ENCODE measurements at regions not wholly inside any gene's neighbourhood (a gene's known extent, or its start where the extent isn't known, plus 50 kb on each side); places are given as distances from the start of the nearest gene placed in this dataset.

- H3K9me3 ChIP-seq (ENCODE audit: low read depth): no peaks in the 10 kb centered on the region
- H3K4me3 ChIP-seq: no peak overlapping the region
- H3K27ac ChIP-seq: no peak overlapping the region
- 81% methylated on average over 4 of the region's 4 CpGs for WGBS (ENCODE audit: low lambda C conversion rate, missing lambda C conversion rate)
- no peak overlapping the region for H3K4me2 ChIP-seq
- H2AFZ ChIP-seq: no peak overlapping the region
- TF ChIP-seq EZH2 (IDR thresholded peaks at IDR 0.05; ENCODE audit: borderline replicate concordance) (no peak), CTCF (IDR thresholded peaks at IDR 0.05; ENCODE audit: poor library complexity) (no peak), EZH2phosphoT487 (IDR thresholded peaks at IDR 0.05; ENCODE audit: low read depth, severe bottlenecking, unreplicated experiment) (no peak)
- no peaks in the 10 kb centered on the region for H3K27me3 ChIP-seq
- H3K79me2 ChIP-seq: no peaks in the 10 kb centered on the region
- no peak for DNase-seq (ENCODE audit: low spot score)
- H3K4me1 ChIP-seq (ENCODE audit: insufficient read depth): no peaks in the 10 kb centered on the region
- no peaks in the 10 kb centered on the region for H3K36me3 ChIP-seq (replicated peaks; ENCODE audit: insufficient read depth, low read depth)
- no peaks in the 10 kb centered on the region for H4K20me1 ChIP-seq (ENCODE audit: insufficient read depth, poor library complexity, severe bottlenecking)
- no peaks in the 10 kb centered on the region for H3K9me2 ChIP-seq (replicated peaks; ENCODE audit: insufficient read depth)
These were observed 96.4 kb upstream of the MYCBP2 start for GRCh38 chr13:77423296-77423695.

- H3K9me2 ChIP-seq (replicated peaks; ENCODE audit: insufficient read depth): no peaks in the 10 kb centered on the region
- 72% methylated on average over 2 of the region's 2 CpGs for WGBS (ENCODE audit: low lambda C conversion rate, missing lambda C conversion rate)
- H3K9me3 ChIP-seq (ENCODE audit: low read depth): no peaks in the 10 kb centered on the region
- no peaks in the 10 kb centered on the region for H3K27me3 ChIP-seq
- no peak overlapping the region for H3K4me2 ChIP-seq
- no peak for DNase-seq (ENCODE audit: low spot score)
- H3K36me3 ChIP-seq (replicated peaks; ENCODE audit: insufficient read depth, low read depth): no peaks in the 10 kb centered on the region
- TF ChIP-seq EZH2phosphoT487 (IDR thresholded peaks at IDR 0.05; ENCODE audit: low read depth, severe bottlenecking, unreplicated experiment) (no peak), CTCF (IDR thresholded peaks at IDR 0.05; ENCODE audit: poor library complexity) (no peak), EZH2 (IDR thresholded peaks at IDR 0.05; ENCODE audit: borderline replicate concordance) (no peak)
- no peak overlapping the region for H3K4me3 ChIP-seq
- H4K20me1 ChIP-seq (ENCODE audit: insufficient read depth, poor library complexity, severe bottlenecking): no peaks in the 10 kb centered on the region
- H2AFZ ChIP-seq: no peak overlapping the region
- H3K27ac ChIP-seq: no peak overlapping the region
- H3K79me2 ChIP-seq: no peaks in the 10 kb centered on the region
- H3K4me1 ChIP-seq (ENCODE audit: insufficient read depth): no peaks in the 10 kb centered on the region
These were observed 95.8 kb upstream of the MYCBP2 start for GRCh38 chr13:77422724-77423123.

GRCh38 chr13:77417897-77418296 is 91.0 kb upstream of the MYCBP2 start:
- no peak overlapping the region for H3K27ac ChIP-seq

More at GRCh38 chr13:77417897-77418296, 91.0 kb upstream of the MYCBP2 start:
- no peak for DNase-seq (ENCODE audit: low spot score)
- Histone ChIP-seq H2AFZ (no peak overlapping the region), H3K9me2 (replicated peaks; ENCODE audit: insufficient read depth) (no peaks in the 10 kb centered on the region), H3K4me1 (ENCODE audit: insufficient read depth) (no peaks in the 10 kb centered on the region), H4K20me1 (ENCODE audit: insufficient read depth, poor library complexity, severe bottlenecking) (no peaks in the 10 kb centered on the region), H3K36me3 (replicated peaks; ENCODE audit: insufficient read depth, low read depth) (no peaks in the 10 kb centered on the region), H3K4me3 (no peak overlapping the region), H3K79me2 (no peaks in the 10 kb centered on the region), H3K27me3 (no peaks in the 10 kb centered on the region), H3K9me3 (ENCODE audit: low read depth) (no peaks in the 10 kb centered on the region), H3K4me2 (no peak overlapping the region)
- 60% methylated on average over 4 of the region's 4 CpGs for WGBS (ENCODE audit: low lambda C conversion rate, missing lambda C conversion rate)
- TF ChIP-seq CTCF (IDR thresholded peaks at IDR 0.05; ENCODE audit: poor library complexity) (no peak), EZH2phosphoT487 (IDR thresholded peaks at IDR 0.05; ENCODE audit: low read depth, severe bottlenecking, unreplicated experiment) (no peak), EZH2 (IDR thresholded peaks at IDR 0.05; ENCODE audit: borderline replicate concordance) (no peak)

All from hepatocyte (in vitro differentiated cells).